Fibroblast of villous mesenchyme (primary cell): ENCODE measurements at regions not wholly inside any gene's neighbourhood (a gene's known extent, or its start where the extent isn't known, plus 50 kb on each side); places are given as distances from the start of the nearest gene placed in this dataset.

Source experiments
- DNase-seq: peaks from one replicate; pipeline ENCODE4 v3.0.0-alpha.2; 2010; ENCODE audit warnings: low read depth
- H3K4me3 ChIP-seq: 2 replicates; pipeline ENCODE4 v1.5.1; 2011; ENCODE audit warnings: low read depth, mild to moderate bottlenecking, low read length
- CTCF ChIP-seq: IDR thresholded peaks from 2 replicates; pipeline ENCODE4 v1.5.1; 2012; ENCODE audit warnings: low read depth, mild to moderate bottlenecking, low read length; ENCODE audit not compliant: insufficient read depth

GRCh38 chr11:79937676-79938334 is 497.0 kb upstream of the TENM4 start:
- DNase-seq = no peak
- TF ChIP-seq CTCF = no peak
- H3K4me3 ChIP-seq = no peak overlapping the region

GRCh38 chr11:79932612-79933011 is 491.8 kb upstream of the TENM4 start:
- no peak for TF ChIP-seq CTCF
- H3K4me3 ChIP-seq = no peak overlapping the region

GRCh38 chr11:79931692-79932091 is 490.9 kb upstream of the TENM4 start:
- DNase-seq = no peak
- TF ChIP-seq CTCF = no peak
- no peak overlapping the region for H3K4me3 ChIP-seq

More at GRCh38 chr11:79932612-79933011, 491.8 kb upstream of the TENM4 start:
- no peak for DNase-seq

GRCh38 chr11:79926707-79927106 is 485.9 kb upstream of the TENM4 start:
- no peak for TF ChIP-seq CTCF
- no peak for DNase-seq
- H3K4me3 ChIP-seq = no peak overlapping the region

DNA sequence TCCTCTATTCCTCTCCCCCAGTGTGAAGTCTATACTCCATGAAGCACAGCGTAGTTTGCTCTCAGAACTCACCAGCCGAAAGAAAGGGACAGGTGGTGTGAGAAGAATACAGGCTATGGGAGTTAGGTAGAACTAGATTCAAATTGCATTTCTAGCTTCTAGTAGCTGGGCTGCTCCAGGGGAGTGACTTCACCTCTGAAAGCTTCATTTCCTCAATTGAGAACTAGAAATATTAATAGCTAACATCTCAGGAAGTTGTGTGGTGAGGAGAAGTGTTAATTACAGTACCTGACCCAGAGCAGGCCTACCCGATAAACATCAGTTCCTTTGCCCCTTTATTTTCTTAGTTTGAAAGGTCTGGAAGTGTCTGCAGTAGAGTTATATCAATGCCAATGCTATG is 484.7 kb upstream of the TENM4 start:
- no peak for TF ChIP-seq CTCF
- no peak for DNase-seq
- no peak overlapping the region for H3K4me3 ChIP-seq

GRCh38 chr11:79922641-79923040 is 481.8 kb upstream of the TENM4 start:
- TF ChIP-seq CTCF = no peak
- H3K4me3 ChIP-seq = no peak overlapping the region
- DNase-seq = no peak

DNA sequence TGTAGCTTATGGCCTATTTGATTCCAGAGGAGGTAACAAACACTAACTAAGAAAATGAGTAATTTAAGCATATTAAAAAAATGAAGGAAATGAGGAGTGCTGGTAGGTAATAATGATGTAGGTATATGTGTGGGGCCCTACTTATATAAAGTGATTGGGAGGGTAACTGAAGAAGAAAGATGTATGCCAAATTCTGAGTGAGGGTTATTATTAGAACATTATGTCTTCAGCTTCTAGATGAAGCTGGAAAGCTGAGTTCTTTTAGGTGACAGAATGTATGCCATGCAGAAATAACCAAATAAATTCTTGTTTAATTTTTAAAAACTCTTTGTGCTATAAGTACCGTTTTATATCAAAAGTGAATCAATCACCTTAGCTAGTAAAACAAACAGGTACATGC is 479.6 kb upstream of the TENM4 start:
- no peak for DNase-seq
- TF ChIP-seq CTCF = no peak
- no peak overlapping the region for H3K4me3 ChIP-seq
